ENCODE measurements at regions not wholly inside any gene's neighbourhood (a gene's known extent, or its start where the extent isn't known, plus 50 kb on each side); places are given as distances from the start of the nearest gene placed in this dataset.

- DNase-seq (ENCODE audit: low read depth in 1 of 2, low spot score in 1 of 2): no peak
Measured at GRCh38 chr5:2658881-2659470, 92.5 kb downstream of the IRX2 start.

GRCh38 chr5:2658447-2658846 is 93.0 kb downstream of the IRX2 start:
- no peak for DNase-seq (ENCODE audit: low read depth in 1 of 2, low spot score in 1 of 2)

- DNase-seq (ENCODE audit: low read depth in 1 of 2, low spot score in 1 of 2): no peak
Measured at GRCh38 chr5:2657151-2657550, 94.3 kb downstream of the IRX2 start.

GRCh38 chr5:2656206-2656605 is 95.3 kb downstream of the IRX2 start:
- DNase-seq (ENCODE audit: low read depth in 1 of 2, low spot score in 1 of 2): no peak

- DNase-seq (ENCODE audit: low read depth in 1 of 2, low spot score in 1 of 2): no peak
Measured at GRCh38 chr5:2653991-2654390, 97.5 kb downstream of the IRX2 start.

- no peak for DNase-seq (ENCODE audit: low read depth in 1 of 2, low spot score in 1 of 2)
Measured at GRCh38 chr5:2651116-2651515, 100.4 kb downstream of the IRX2 start.

- DNase-seq (ENCODE audit: low read depth in 1 of 2, low spot score in 1 of 2): no peak
Measured at GRCh38 chr5:2642684-2643345, 108.7 kb downstream of the IRX2 start.

GRCh38 chr5:2640717-2641116 is 110.8 kb downstream of the IRX2 start:
- no peak for DNase-seq (ENCODE audit: low read depth in 1 of 2, low spot score in 1 of 2)

- DNase-seq (ENCODE audit: low read depth in 1 of 2, low spot score in 1 of 2): no peak
Measured at GRCh38 chr5:2639425-2639824, 112.1 kb downstream of the IRX2 start.

- DNase-seq (ENCODE audit: low read depth in 1 of 2, low spot score in 1 of 2): no peak
Measured at GRCh38 chr5:2634399-2635176, 116.9 kb downstream of the IRX2 start.

GRCh38 chr5:2633992-2634391 is 117.5 kb downstream of the IRX2 start:
- DNase-seq (ENCODE audit: low read depth in 1 of 2, low spot score in 1 of 2): no peak

- DNase-seq (ENCODE audit: low read depth in 1 of 2, low spot score in 1 of 2): no peak
Measured at GRCh38 chr5:2631758-2632157, 119.7 kb downstream of the IRX2 start.

- DNase-seq (ENCODE audit: low read depth in 1 of 2, low spot score in 1 of 2): no peak
Measured at GRCh38 chr5:2629045-2629444, 122.4 kb downstream of the IRX2 start.

GRCh38 chr5:2627867-2628266 is 123.6 kb downstream of the IRX2 start:
- no peak for DNase-seq (ENCODE audit: low read depth in 1 of 2, low spot score in 1 of 2)

- DNase-seq (ENCODE audit: low read depth in 1 of 2, low spot score in 1 of 2): no peak
Measured at GRCh38 chr5:2626572-2626971, 124.9 kb downstream of the IRX2 start.

- no peak for DNase-seq (ENCODE audit: low read depth in 1 of 2, low spot score in 1 of 2)
Measured at GRCh38 chr5:2622866-2623265, 128.6 kb downstream of the IRX2 start.

- DNase-seq (ENCODE audit: low read depth in 1 of 2, low spot score in 1 of 2): no peak
Measured at GRCh38 chr5:2621631-2622030, 129.8 kb downstream of the IRX2 start.

- DNase-seq (ENCODE audit: low read depth in 1 of 2, low spot score in 1 of 2): no peak
Measured at GRCh38 chr5:2619216-2619615, 132.3 kb downstream of the IRX2 start.

- DNase-seq (ENCODE audit: low read depth in 1 of 2, low spot score in 1 of 2): no peak
Measured at GRCh38 chr5:2617461-2617860, 134.0 kb downstream of the IRX2 start.

- no peak for DNase-seq (ENCODE audit: low read depth in 1 of 2, low spot score in 1 of 2)
Measured at GRCh38 chr5:2615917-2616316, 135.6 kb downstream of the IRX2 start.

GRCh38 chr5:2614571-2614970 is 136.9 kb downstream of the IRX2 start:
- DNase-seq (ENCODE audit: low read depth in 1 of 2, low spot score in 1 of 2): no peak

GRCh38 chr5:2611659-2612058 is 139.8 kb downstream of the IRX2 start:
- no peak for DNase-seq (ENCODE audit: low read depth in 1 of 2, low spot score in 1 of 2)

Data from activated T-helper 1 cell treated with anti-CD3 and anti-CD28 coated beads, Interleukin-2, amount 50 U/mL, for 16 hours (primary cell).